HCT116 (cell line): ENCODE measurements at regions not wholly inside any gene's neighbourhood (a gene's known extent, or its start where the extent isn't known, plus 50 kb on each side); places are given as distances from the start of the nearest gene placed in this dataset.

ENCODE experiments used
- ATAC-seq: fragments of 200-7000 bp; cut with Tn5 transposase; 2 replicates; pipeline ENCODE4 v1.9.1; 2020; ENCODE audit warnings: mild to moderate bottlenecking, moderate library complexity
- BruUV-seq: library from RNA; stranded (reverse); fragments of 400-500 nt; replicated peaks from 2 replicates; lab custom pipeline; 2021; lab: Mats Ljungman, UMichigan
- CTCF ChIA-PET: fragments of 300-600 bp; sonication (Branson Sonifier 250); formaldehyde crosslinking; loops from one replicate; lab custom pipeline; 2021; ENCODE audit warnings: antibody characterized with exemption; lab: Charles Lee
- POLR2A ChIA-PET: fragments of 300-600, 350-600 bp; sonication (Branson Sonifier 250); formaldehyde crosslinking; loops from one replicate; lab custom pipeline; 2021; ENCODE audit warnings: antibody characterized with exemption; lab: Charles Lee
- RAD21 ChIA-PET, 2 experiments: fragments of 300-600 bp; sonication (Branson Sonifier 250); formaldehyde crosslinking; loops; one replicate each; lab custom pipeline; 2023; ENCODE audit warnings: low total read pairs in 2 of 2; ENCODE audit not compliant: uncharacterized antibody in 2 of 2, unreplicated experiment in 2 of 2, low non-redundant PET in 1 of 2; lab: Charles Lee
- DNase-seq: peaks from one replicate; pipeline ENCODE4 v3.0.0-alpha.2; 2010; ENCODE audit warnings: low read depth, low spot score
- H2AFZ ChIP-seq: fragments of 200-600 bp; shearing (Covaris generic), sonication (generic); 2 replicates; pipeline ENCODE4 v1.6.1; 2017; ENCODE audit warnings: low read depth, mixed run types, mixed read lengths, antibody characterized with exemption, low read length; ENCODE audit not compliant: poor library complexity, severe bottlenecking
- H3K27ac ChIP-seq: 2 replicates; pipeline ENCODE4 v1.5.1; 2012; ENCODE audit warnings: low read depth, low read length
- H3K27me3 ChIP-seq: fragments of 200-600 bp; sonication (generic); 2 replicates; pipeline ENCODE4 v1.6.1; 2016; ENCODE audit warnings: mixed run types, low read length, mixed read lengths; ENCODE audit not compliant: insufficient read depth
- H3K36me3 ChIP-seq, 2 experiments: fragments of 200-500 bp in 1 of 2; fragments of 200-600 bp in 1 of 2; sonication (Bioruptor generic) in 1 of 2; sonication (generic) in 1 of 2; 2 replicates each; pipeline versions ENCODE4 v1.5.1 to v1.6.1; 2014 to 2016; ENCODE audit warnings: low read length in 2 of 2, inconsistent platforms in 1 of 2, mixed read lengths in 1 of 2, mixed run types in 1 of 2; ENCODE audit not compliant: insufficient read depth in 2 of 2, control insufficient read depth in 1 of 2
- H3K4me1 ChIP-seq, 2 experiments: fragments of 200-600 bp in 1 of 2; sonication (generic) in 1 of 2; 2 replicates each; pipeline versions ENCODE4 v1.5.1 to v1.6.1; 2012 to 2017; ENCODE audit warnings: low read length in 2 of 2, inconsistent platforms in 1 of 2, mild to moderate bottlenecking in 1 of 2, mixed read lengths in 1 of 2, mixed run types in 1 of 2, moderate library complexity in 1 of 2; ENCODE audit not compliant: insufficient read depth in 2 of 2, control insufficient read depth in 1 of 2
- H3K4me2 ChIP-seq: fragments of 200-600 bp; sonication (generic); 2 replicates; pipeline ENCODE4 v1.6.1; 2017; ENCODE audit warnings: mixed run types, low read length, mixed read lengths
- H3K4me3 ChIP-seq, 2 experiments: fragments of 200-600 bp in 1 of 2; sonication (generic) in 1 of 2; replicated peaks in 1 of 2; 2 replicates each; pipeline ENCODE4 v1.5.1; 2011 to 2016; ENCODE audit warnings: low read length in 2 of 2, control low read depth in 1 of 2, low read depth in 1 of 2, mild to moderate bottlenecking in 1 of 2, mixed read lengths in 1 of 2, mixed run types in 1 of 2
- H3K79me2 ChIP-seq: fragments of 200-600 bp; sonication (generic); 2 replicates; pipeline ENCODE4 v1.6.1; 2017; ENCODE audit warnings: mild to moderate bottlenecking, mixed run types, low read length, moderate library complexity, mixed read lengths; ENCODE audit not compliant: insufficient read depth
- H3K9ac ChIP-seq: fragments of 200-600 bp; sonication (generic); 2 replicates; pipeline ENCODE4 v1.6.1; 2016; ENCODE audit warnings: low read length, mixed read lengths
- H3K9me2 ChIP-seq: fragments of 200-600 bp; sonication (generic), shearing (Covaris generic); 2 replicates; pipeline ENCODE4 v1.6.1; 2017; ENCODE audit warnings: mixed run types, mild to moderate bottlenecking, moderate library complexity; ENCODE audit not compliant: insufficient read depth
- H3K9me3 ChIP-seq, 2 experiments: fragments of 200-500 bp in 1 of 2; fragments of 200-600 bp in 1 of 2; sonication (Bioruptor generic) in 1 of 2; sonication (generic) in 1 of 2; 2 replicates each; pipeline ENCODE4 v1.6.1; 2014 to 2017; ENCODE audit warnings: low read length in 2 of 2, mixed read lengths in 2 of 2, inconsistent platforms in 1 of 2, low read depth in 1 of 2, mild to moderate bottlenecking in 1 of 2, mixed run types in 1 of 2, moderate library complexity in 1 of 2; ENCODE audit not compliant: control insufficient read depth in 1 of 2, insufficient read depth in 1 of 2
- H4K20me1 ChIP-seq: fragments of 200-600 bp; sonication (generic), shearing (Covaris generic); 2 replicates; pipeline ENCODE4 v1.6.1; 2017; ENCODE audit warnings: mixed run types, mild to moderate bottlenecking, moderate library complexity; ENCODE audit not compliant: insufficient read depth
- CBX3 ChIP-seq: IDR thresholded peaks from 2 replicates; pipeline ENCODE4 v1.6.1; 2012; ENCODE audit warnings: low read depth
- EZH2phosphoT487 ChIP-seq: fragments of 200-600 bp; IDR thresholded peaks from 2 replicates; pipeline ENCODE4 v1.6.1; 2018; ENCODE audit warnings: antibody characterized with exemption, borderline replicate concordance
- JUND ChIP-seq: IDR thresholded peaks from 2 replicates; pipeline ENCODE4 v1.6.1; 2012
- MAX ChIP-seq: IDR thresholded peaks from 2 replicates; pipeline ENCODE4 v1.6.1; 2012
- SRF ChIP-seq: IDR thresholded peaks from 2 replicates; pipeline ENCODE4 v1.6.1; 2012; ENCODE audit warnings: low read depth
- TCF7L2 ChIP-seq: IDR thresholded peaks from 2 replicates; pipeline ENCODE4 v1.7.0; 2011; ENCODE audit warnings: borderline replicate concordance, inconsistent platforms; ENCODE audit not compliant: insufficient read depth, insufficient read length; ENCODE audit errors: extremely low read depth
- YY1 ChIP-seq: IDR thresholded peaks from 2 replicates; pipeline ENCODE4 v1.6.1; 2011; ENCODE audit warnings: low read length, low read depth, moderate library complexity, mild to moderate bottlenecking; ENCODE audit not compliant: insufficient replicate concordance; ENCODE audit errors: extremely low read depth
- ZBTB33 ChIP-seq: IDR thresholded peaks from 2 replicates; pipeline ENCODE4 v1.6.1; 2011; ENCODE audit warnings: mild to moderate bottlenecking, low read length, moderate library complexity; ENCODE audit not compliant: insufficient replicate concordance; ENCODE audit errors: extremely low read depth
- intact Hi-C: fragments of 100-400 bp; cut with micrococcal nuclease; formaldehyde crosslinking; loops from 2 replicates; pipeline ENCODE4 v1.10.0; 2022

GRCh38 chr4:57491388-57491787 is 381.2 kb upstream of the IGFBP7 start:
- H3K9me3 ChIP-seq, result peaks cover 4 to 6% of the 10 kb centered on the region in 2 experiments; a peak in 2 of 4 replicates
- POLR2A ChIA-PET, result no interaction called here
- TF ChIP-seq JUND (no peak), EZH2phosphoT487 (no peak), CBX3 (no peak), TCF7L2 (no peak), SRF (no peak), MAX (no peak), YY1 (no peak), ZBTB33 (no peak)
- TF ChIP-seq, all 23 proteins: peak for 0
- H3K4me3 ChIP-seq, result no peak overlapping the region
- RAD21 ChIA-PET, result no interaction called here
- H3K9ac ChIP-seq, result no peak overlapping the region
- no TSS peak for BruUV-seq
- H3K4me2 ChIP-seq, result no peak overlapping the region
- CTCF ChIA-PET, result no interaction called here
- no peaks in the 10 kb centered on the region for H3K79me2 ChIP-seq
- no peaks in the 10 kb centered on the region for H3K36me3 ChIP-seq
- no peak overlapping the region for H2AFZ ChIP-seq
- DNase-seq (no peak), ATAC-seq (no peak)
- no peaks in the 10 kb centered on the region for H3K27me3 ChIP-seq
- no peak overlapping the region for H3K27ac ChIP-seq
- H3K9me2 ChIP-seq, result no peaks in the 10 kb centered on the region
- H3K4me1 ChIP-seq, result no peaks in the 10 kb centered on the region
- H4K20me1 ChIP-seq, result no peaks in the 10 kb centered on the region
- intact Hi-C loops, result no loop called here
